ENCODE measurements at regions not wholly inside any gene's neighbourhood (a gene's known extent, or its start where the extent isn't known, plus 50 kb on each side); places are given as distances from the start of the nearest gene placed in this dataset.

DNA sequence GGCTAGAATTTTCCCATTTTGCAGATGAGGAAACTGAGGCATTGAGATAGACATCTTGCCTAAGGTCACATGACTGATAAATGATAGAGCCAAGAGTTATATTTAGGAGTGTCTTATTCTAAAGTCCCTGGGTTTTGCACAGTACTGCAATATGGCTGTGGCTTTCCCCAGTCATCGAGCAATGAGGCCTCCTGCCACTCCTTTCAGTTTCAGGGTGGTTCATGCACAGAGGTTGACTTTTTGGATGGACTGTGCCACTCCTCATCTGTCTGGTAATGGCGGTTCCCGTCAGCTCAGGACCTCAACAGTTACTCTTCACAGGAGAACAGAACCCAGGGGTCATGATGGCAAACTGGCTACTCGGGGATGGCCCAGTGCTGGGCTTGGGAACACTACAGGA lies 131.1 kb downstream of the ACKR3 start:
- TF ChIP-seq, protein P1, sequence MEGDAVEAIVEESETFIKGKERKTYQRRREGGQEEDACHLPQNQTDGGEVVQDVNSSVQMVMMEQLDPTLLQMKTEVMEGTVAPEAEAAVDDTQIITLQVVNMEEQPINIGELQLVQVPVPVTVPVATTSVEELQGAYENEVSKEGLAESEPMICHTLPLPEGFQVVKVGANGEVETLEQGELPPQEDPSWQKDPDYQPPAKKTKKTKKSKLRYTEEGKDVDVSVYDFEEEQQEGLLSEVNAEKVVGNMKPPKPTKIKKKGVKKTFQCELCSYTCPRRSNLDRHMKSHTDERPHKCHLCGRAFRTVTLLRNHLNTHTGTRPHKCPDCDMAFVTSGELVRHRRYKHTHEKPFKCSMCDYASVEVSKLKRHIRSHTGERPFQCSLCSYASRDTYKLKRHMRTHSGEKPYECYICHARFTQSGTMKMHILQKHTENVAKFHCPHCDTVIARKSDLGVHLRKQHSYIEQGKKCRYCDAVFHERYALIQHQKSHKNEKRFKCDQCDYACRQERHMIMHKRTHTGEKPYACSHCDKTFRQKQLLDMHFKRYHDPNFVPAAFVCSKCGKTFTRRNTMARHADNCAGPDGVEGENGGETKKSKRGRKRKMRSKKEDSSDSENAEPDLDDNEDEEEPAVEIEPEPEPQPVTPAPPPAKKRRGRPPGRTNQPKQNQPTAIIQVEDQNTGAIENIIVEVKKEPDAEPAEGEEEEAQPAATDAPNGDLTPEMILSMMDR (IDR thresholded peaks at IDR 0.05) = no peak
- no peak for TF ChIP-seq POLR2A (IDR thresholded peaks at IDR 0.05)

Measured in body of pancreas (tissue), 4 donors.